ENCODE measurements at regions not wholly inside any gene's neighbourhood (a gene's known extent, or its start where the extent isn't known, plus 50 kb on each side); places are given as distances from the start of the nearest gene placed in this dataset.

GRCh38 chr10:83037653-83038052 lies 1101.7 kb upstream of the GHITM start:
- H3K4me3 Mint-ChIP-seq = no peak overlapping the region
- no peaks in the 10 kb centered on the region for H3K4me1 Mint-ChIP-seq
- no peak overlapping the region for H3K27ac Mint-ChIP-seq
- intact Hi-C loops (cut with micrococcal nuclease) = no loop called here
- no peaks in the 10 kb centered on the region for H3K36me3 Mint-ChIP-seq (ENCODE audit: low read depth)
- no peak for DNase-seq
- H3K27me3 Mint-ChIP-seq = no peaks in the 10 kb centered on the region
- H3K9me3 Mint-ChIP-seq = no peaks in the 10 kb centered on the region

DNA sequence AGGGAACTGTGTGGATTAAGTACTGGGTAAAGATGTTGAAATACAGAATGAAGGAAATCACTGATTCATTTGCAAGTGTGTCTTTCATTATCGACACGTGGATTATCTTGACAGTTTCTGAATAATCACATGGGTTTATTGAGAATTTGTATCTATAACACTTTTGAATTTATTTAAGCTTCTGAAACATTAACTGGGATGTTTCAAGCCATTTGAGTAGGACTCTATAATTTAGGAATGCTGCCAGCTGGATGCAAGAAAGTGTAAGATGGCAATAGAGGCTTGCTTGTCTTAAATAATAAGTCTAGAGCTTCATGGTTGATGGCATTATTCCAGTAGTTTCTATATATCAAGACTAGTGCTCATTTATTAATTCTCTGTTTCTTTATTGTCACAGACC lies 1100.7 kb upstream of the GHITM start:
- Mint-ChIP-seq H3K4me1 (no peaks in the 10 kb centered on the region), H3K9me3 (no peaks in the 10 kb centered on the region), H3K4me3 (no peak overlapping the region), H3K27ac (no peak overlapping the region), H3K36me3 (ENCODE audit: low read depth) (no peaks in the 10 kb centered on the region), H3K27me3 (no peaks in the 10 kb centered on the region)
- intact Hi-C loops (cut with micrococcal nuclease) = no loop called here
- DNase-seq = no peak

- no peak for DNase-seq
- no peaks in the 10 kb centered on the region for H3K4me1 Mint-ChIP-seq
- intact Hi-C loops (cut with micrococcal nuclease) = no loop called here
- no peak overlapping the region for H3K4me3 Mint-ChIP-seq
- no peaks in the 10 kb centered on the region for H3K27me3 Mint-ChIP-seq
- no peaks in the 10 kb centered on the region for H3K36me3 Mint-ChIP-seq (ENCODE audit: low read depth)
- H3K9me3 Mint-ChIP-seq = no peaks in the 10 kb centered on the region
- no peak overlapping the region for H3K27ac Mint-ChIP-seq
Measured at GRCh38 chr10:83045731-83046130, 1093.6 kb upstream of the GHITM start.

- H3K4me1 Mint-ChIP-seq = no peaks in the 10 kb centered on the region
- DNase-seq = no peak
- no peaks in the 10 kb centered on the region for H3K36me3 Mint-ChIP-seq (ENCODE audit: low read depth)
- intact Hi-C loops (cut with micrococcal nuclease) = no loop called here
- H3K4me3 Mint-ChIP-seq = no peak overlapping the region
- H3K27ac Mint-ChIP-seq = no peak overlapping the region
- no peaks in the 10 kb centered on the region for H3K27me3 Mint-ChIP-seq
- H3K9me3 Mint-ChIP-seq = no peaks in the 10 kb centered on the region
Measured at GRCh38 chr10:83050815-83051214, 1088.5 kb upstream of the GHITM start.

GRCh38 chr10:83062871-83063270 lies 1076.4 kb upstream of the GHITM start:
- no peak overlapping the region for H3K27ac Mint-ChIP-seq
- intact Hi-C loops (cut with micrococcal nuclease) = no loop called here
- no peaks in the 10 kb centered on the region for H3K9me3 Mint-ChIP-seq
- no peak overlapping the region for H3K4me3 Mint-ChIP-seq
- no peaks in the 10 kb centered on the region for H3K36me3 Mint-ChIP-seq (ENCODE audit: low read depth)
- H3K4me1 Mint-ChIP-seq = no peaks in the 10 kb centered on the region
- no peak for DNase-seq
- no peaks in the 10 kb centered on the region for H3K27me3 Mint-ChIP-seq

- Mint-ChIP-seq H3K4me3 (no peak overlapping the region), H3K9me3 (no peaks in the 10 kb centered on the region), H3K27ac (no peak overlapping the region), H3K36me3 (ENCODE audit: low read depth) (no peaks in the 10 kb centered on the region), H3K4me1 (no peaks in the 10 kb centered on the region), H3K27me3 (no peaks in the 10 kb centered on the region)
- DNase-seq = no peak
- intact Hi-C loops (cut with micrococcal nuclease) = no loop called here
Measured at GRCh38 chr10:83073472-83073871, 1065.8 kb upstream of the GHITM start.

DNA sequence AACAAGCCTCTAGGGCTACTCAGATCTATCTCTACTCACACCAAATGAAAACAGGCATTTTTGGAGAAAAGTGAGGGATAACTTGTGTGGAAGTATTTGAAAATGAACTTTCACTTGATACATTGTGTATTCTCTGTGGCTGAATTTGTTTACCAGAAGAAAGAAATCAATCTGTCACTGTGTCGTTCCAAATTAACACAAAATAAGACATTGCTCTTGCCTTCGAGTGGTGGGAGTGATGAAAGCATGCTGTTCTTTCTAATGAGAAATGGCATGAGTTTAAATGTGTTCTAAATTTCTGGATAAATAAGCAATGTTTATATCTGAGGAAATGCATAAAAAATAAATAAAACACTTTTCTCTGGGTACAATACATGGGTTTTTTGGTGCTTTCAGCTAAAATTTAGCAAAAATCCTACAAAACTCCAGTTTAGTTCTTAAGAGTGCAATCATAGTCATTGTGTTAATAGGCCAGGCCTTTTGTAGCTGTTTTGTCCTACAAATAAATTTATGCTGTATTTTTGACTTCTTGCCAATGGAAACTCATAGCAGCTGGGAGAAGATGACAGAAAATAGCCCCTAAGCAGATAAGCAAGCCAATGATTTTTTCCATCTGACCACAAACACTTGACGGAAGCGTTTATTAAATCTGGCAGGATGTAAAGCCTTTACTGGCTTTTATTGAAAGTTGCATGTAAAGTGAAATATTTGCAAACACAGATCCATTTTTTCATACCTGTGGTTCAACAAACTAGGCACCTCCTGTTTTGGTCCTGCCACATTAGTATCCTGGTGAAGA lies 1064.1 kb upstream of the GHITM start:
- H3K36me3 Mint-ChIP-seq (ENCODE audit: low read depth) = no peaks in the 10 kb centered on the region
- DNase-seq = no peak
- no peaks in the 10 kb centered on the region for H3K9me3 Mint-ChIP-seq
- H3K27ac Mint-ChIP-seq = no peak overlapping the region
- no peak overlapping the region for H3K4me3 Mint-ChIP-seq
- no peaks in the 10 kb centered on the region for H3K27me3 Mint-ChIP-seq
- intact Hi-C loops (cut with micrococcal nuclease) = no loop called here
- H3K4me1 Mint-ChIP-seq = no peaks in the 10 kb centered on the region

DNA sequence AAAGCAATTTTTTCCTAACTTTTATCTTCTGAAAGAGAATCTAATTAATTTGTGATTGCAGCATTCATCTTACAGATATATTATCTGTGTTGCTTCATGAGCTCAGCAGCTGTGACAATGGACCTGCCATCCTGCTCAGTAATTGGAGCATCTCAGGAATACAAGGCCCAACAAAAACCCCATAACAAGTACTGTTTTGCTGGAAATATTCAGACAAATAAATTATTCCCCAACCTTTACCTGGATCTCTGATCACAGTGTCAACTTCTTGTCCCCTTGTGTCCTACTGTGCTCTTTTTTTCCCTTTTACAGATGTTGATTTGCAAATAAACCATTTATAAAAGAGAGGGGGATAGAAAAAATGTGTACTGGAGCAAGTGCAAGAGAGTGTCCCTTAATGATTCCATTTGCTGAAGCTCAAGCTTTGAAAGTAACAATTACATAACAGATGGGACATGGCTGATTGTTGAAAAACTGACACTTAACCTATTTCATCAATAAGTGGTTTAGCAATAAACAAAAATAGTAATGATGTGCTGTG lies 1063.4 kb upstream of the GHITM start:
- no peak overlapping the region for H3K4me3 Mint-ChIP-seq
- H3K27ac Mint-ChIP-seq = no peak overlapping the region
- no peaks in the 10 kb centered on the region for H3K4me1 Mint-ChIP-seq
- H3K36me3 Mint-ChIP-seq (ENCODE audit: low read depth) = no peaks in the 10 kb centered on the region
- no peaks in the 10 kb centered on the region for H3K9me3 Mint-ChIP-seq
- intact Hi-C loops (cut with micrococcal nuclease) = no loop called here
- no peak for DNase-seq
- H3K27me3 Mint-ChIP-seq = no peaks in the 10 kb centered on the region

DNA sequence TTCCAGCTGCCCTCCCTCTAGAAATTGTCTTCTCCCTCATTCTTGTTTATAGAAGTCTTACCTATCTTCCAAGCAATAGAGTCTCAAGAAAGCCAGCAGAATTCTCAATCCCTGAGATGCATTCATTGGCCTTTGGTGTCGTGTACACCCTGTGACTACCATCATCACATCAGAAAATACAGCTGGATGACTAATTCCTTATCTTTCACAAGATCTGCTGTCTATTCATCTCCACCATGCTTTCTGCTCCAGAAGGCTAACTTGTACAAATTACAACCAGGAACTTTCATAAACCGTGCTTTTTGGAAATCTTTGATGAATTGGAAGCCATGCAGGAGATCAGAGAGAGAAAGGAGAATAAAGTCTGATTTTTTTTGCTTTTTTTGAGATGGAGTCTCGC lies 1062.9 kb upstream of the GHITM start:
- Mint-ChIP-seq H3K27ac (no peak overlapping the region), H3K4me1 (no peaks in the 10 kb centered on the region), H3K27me3 (no peaks in the 10 kb centered on the region), H3K4me3 (no peak overlapping the region), H3K36me3 (ENCODE audit: low read depth) (no peaks in the 10 kb centered on the region), H3K9me3 (no peaks in the 10 kb centered on the region)
- intact Hi-C loops (cut with micrococcal nuclease) = no loop called here
- no peak for DNase-seq

DNA sequence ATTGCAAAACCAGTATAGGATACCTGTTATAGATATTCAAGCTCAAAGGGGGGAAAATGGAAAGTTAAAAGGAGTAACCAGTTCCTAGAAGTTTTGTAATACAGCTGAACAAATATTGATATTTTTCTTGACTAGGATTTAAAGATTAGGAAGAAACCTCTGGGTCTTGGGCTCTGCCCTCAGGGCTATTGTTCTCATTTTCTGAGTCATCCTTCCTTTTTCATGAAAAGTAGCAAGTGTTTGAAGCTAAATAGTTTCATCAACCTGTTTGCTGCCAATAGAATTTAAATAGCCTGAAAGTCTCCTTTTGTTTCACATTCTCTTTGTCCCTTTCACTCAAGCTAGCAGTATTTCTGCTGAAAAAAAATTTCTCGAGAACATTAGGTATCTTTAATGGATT lies 1061.1 kb upstream of the GHITM start:
- Mint-ChIP-seq H3K27ac (no peak overlapping the region), H3K27me3 (no peaks in the 10 kb centered on the region), H3K36me3 (ENCODE audit: low read depth) (no peaks in the 10 kb centered on the region), H3K9me3 (no peaks in the 10 kb centered on the region), H3K4me3 (no peak overlapping the region), H3K4me1 (no peaks in the 10 kb centered on the region)
- DNase-seq = no peak
- intact Hi-C loops (cut with micrococcal nuclease) = no loop called here

DNA sequence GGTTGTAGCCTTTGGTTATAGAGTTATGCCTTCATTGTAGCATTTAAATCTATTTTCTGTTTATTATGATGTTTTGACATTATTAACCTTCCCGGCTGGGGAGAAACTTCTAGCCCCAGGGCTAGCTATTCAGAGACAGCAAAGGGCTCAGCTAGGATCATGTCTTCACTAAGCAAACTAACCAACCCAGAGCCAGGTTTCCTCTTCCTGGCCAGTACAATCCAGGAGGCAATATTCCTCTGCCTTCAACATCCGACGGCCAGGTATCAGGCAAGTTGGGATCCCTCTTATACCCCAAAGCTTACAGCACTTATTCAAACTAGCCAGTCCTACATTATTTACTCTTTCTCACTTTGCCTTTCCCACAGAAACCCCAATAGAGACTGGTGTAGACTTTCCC lies 1060.7 kb upstream of the GHITM start:
- intact Hi-C loops (cut with micrococcal nuclease) = no loop called here
- Mint-ChIP-seq H3K36me3 (ENCODE audit: low read depth) (no peaks in the 10 kb centered on the region), H3K27me3 (no peaks in the 10 kb centered on the region), H3K9me3 (no peaks in the 10 kb centered on the region), H3K27ac (no peak overlapping the region), H3K4me1 (no peaks in the 10 kb centered on the region), H3K4me3 (no peak overlapping the region)
- no peak for DNase-seq

DNA sequence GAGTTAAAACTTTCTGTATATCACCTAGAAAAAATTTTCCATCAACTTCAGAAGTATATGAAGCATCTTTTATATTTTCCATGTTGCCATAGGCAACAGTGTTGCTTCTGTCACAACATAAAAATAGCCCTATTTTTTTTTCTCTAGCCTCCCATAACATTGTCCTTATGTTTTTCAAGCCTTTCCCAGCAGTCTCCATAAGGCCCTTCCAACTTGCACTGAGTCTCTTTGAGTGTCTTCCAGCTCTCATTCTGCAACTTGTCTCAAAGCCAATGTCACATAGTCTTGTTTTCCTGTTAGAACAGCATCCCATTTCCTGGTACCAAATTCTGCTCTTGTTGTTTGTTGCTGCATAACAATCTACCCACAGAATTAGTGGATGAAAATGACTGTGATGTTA lies 1055.5 kb upstream of the GHITM start:
- H3K4me1 Mint-ChIP-seq = no peaks in the 10 kb centered on the region
- no peak overlapping the region for H3K27ac Mint-ChIP-seq
- intact Hi-C loops (cut with micrococcal nuclease) = no loop called here
- no peaks in the 10 kb centered on the region for H3K27me3 Mint-ChIP-seq
- no peaks in the 10 kb centered on the region for H3K36me3 Mint-ChIP-seq (ENCODE audit: low read depth)
- no peak for DNase-seq
- no peaks in the 10 kb centered on the region for H3K9me3 Mint-ChIP-seq
- no peak overlapping the region for H3K4me3 Mint-ChIP-seq

- no peaks in the 10 kb centered on the region for H3K4me1 Mint-ChIP-seq
- H3K27me3 Mint-ChIP-seq = no peaks in the 10 kb centered on the region
- intact Hi-C loops (cut with micrococcal nuclease) = no loop called here
- no peak overlapping the region for H3K27ac Mint-ChIP-seq
- peaks cover 5% of the 10 kb centered on the region for H3K9me3 Mint-ChIP-seq
- no peak overlapping the region for H3K4me3 Mint-ChIP-seq
- H3K36me3 Mint-ChIP-seq (ENCODE audit: low read depth) = no peaks in the 10 kb centered on the region
- DNase-seq = no peak
Measured at GRCh38 chr10:83089335-83089734, 1050.0 kb upstream of the GHITM start.

DNA sequence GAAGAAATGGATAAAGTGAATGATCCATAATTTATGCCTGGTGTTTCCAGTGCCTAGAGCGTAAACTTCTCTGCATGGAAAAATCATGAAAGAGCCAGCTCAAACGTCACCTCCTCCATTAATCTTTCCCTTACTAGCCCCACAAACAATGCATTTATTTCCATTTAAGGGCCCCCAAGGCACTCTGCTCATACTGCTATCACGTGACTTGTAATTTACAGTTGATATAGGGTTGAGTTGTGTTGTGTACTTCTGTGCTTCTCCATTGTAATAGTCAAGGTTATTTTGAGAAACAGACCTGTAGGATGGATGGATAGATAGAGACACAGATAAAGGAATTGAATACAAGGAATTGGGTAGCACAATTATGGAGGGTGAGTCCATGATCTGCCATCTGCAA lies 1034.7 kb upstream of the GHITM start:
- no peaks in the 10 kb centered on the region for H3K36me3 Mint-ChIP-seq (ENCODE audit: low read depth)
- no peaks in the 10 kb centered on the region for H3K27me3 Mint-ChIP-seq
- H3K4me3 Mint-ChIP-seq = no peak overlapping the region
- no peak for DNase-seq
- intact Hi-C loops (cut with micrococcal nuclease) = no loop called here
- peaks cover 16% of the 10 kb centered on the region for H3K9me3 Mint-ChIP-seq
- no peak overlapping the region for H3K27ac Mint-ChIP-seq
- H3K4me1 Mint-ChIP-seq = no peaks in the 10 kb centered on the region

Data from activated CD4-positive, alpha-beta T cell treated with anti-CD3 and anti-CD28 coated beads, Interleukin-2, amount 10 ng/mL, durations not matched to agents 24 days and 14 days (primary cell).